Endothelial cell of umbilical vein (primary cell): ENCODE measurements at regions not wholly inside any gene's neighbourhood (a gene's known extent, or its start where the extent isn't known, plus 50 kb on each side); places are given as distances from the start of the nearest gene placed in this dataset.

Experiments used
- BruUV-seq: library from RNA; stranded (reverse); fragments of 400-500 nt; replicated peaks from 2 replicates; lab custom pipeline; 2021; lab: Mats Ljungman, UMichigan
- CTCF ChIA-PET: fragments of 300-600, 350-600 bp; sonication (Branson Sonifier 250); formaldehyde crosslinking; loops from one replicate; lab custom pipeline; 2021; ENCODE audit warnings: antibody characterized with exemption, inconsistent platforms; lab: Charles Lee
- POLR2A ChIA-PET: fragments of 300-600, 350-600 bp; sonication (Branson Sonifier 250); formaldehyde crosslinking; loops from one replicate; lab custom pipeline; 2021; ENCODE audit warnings: antibody characterized with exemption, inconsistent platforms; lab: Charles Lee
- DNase-seq: peaks from one replicate; pipeline ENCODE4 v3.0.0-alpha.2; 2011; ENCODE audit warnings: low read depth, low spot score
- FAIRE-seq: peaks from 2 replicates; lab custom pipeline; 2011; peaks lifted over from hg19 to GRCh38; lab: Jason Lieb, UNC
- H2AFZ ChIP-seq: 2 replicates; pipeline ENCODE4 v1.6.0; 2012; ENCODE audit warnings: low read depth, low read length, control low read depth, inconsistent platforms
- H3K27ac ChIP-seq: 2 replicates; pipeline ENCODE4 v1.5.1; 2011; ENCODE audit warnings: low read depth, mild to moderate bottlenecking, control low read depth, low read length, moderate library complexity; ENCODE audit not compliant: insufficient read depth
- H3K27me3 ChIP-seq, 2 experiments: 2 replicates each; pipeline versions ENCODE4 v1.6.0 to v1.6.1; 2011; ENCODE audit warnings: low read length in 2 of 2, mixed read lengths in 1 of 2; ENCODE audit not compliant: control insufficient read depth in 2 of 2, insufficient read depth in 2 of 2
- H3K36me3 ChIP-seq, 2 experiments: 2 replicates in 1 of 2; 3 replicates in 1 of 2; pipeline ENCODE4 v1.5.1; 2011; ENCODE audit warnings: low read length in 2 of 2, mild to moderate bottlenecking in 1 of 2, moderate library complexity in 1 of 2; ENCODE audit not compliant: control insufficient read depth in 2 of 2, insufficient read depth in 2 of 2; ENCODE audit errors: extremely low read depth in 1 of 2
- H3K4me1 ChIP-seq: 3 replicates; pipeline ENCODE4 v1.5.1; 2011; ENCODE audit warnings: mild to moderate bottlenecking, low read length; ENCODE audit not compliant: control insufficient read depth, insufficient read depth; ENCODE audit errors: extremely low read depth
- H3K4me2 ChIP-seq: 2 replicates; pipeline ENCODE4 v1.6.1; 2011; ENCODE audit warnings: low read length, control low read depth, mixed read lengths; ENCODE audit not compliant: insufficient read depth
- H3K4me3 ChIP-seq, 3 experiments: fragments of 200-600 bp in 1 of 3; sonication (generic), shearing (Covaris generic) in 1 of 3; replicated peaks in 1 of 3; 2 replicates each; pipeline ENCODE4 v1.5.1; 2011 to 2016; ENCODE audit warnings: control low read depth in 3 of 3, low read length in 3 of 3, mild to moderate bottlenecking in 2 of 3, inconsistent platforms in 1 of 3, low read depth in 1 of 3, moderate library complexity in 1 of 3; ENCODE audit not compliant: insufficient read depth in 1 of 3
- H3K79me2 ChIP-seq: 2 replicates; pipeline ENCODE4 v1.6.0; 2012; ENCODE audit warnings: low read length, inconsistent platforms; ENCODE audit not compliant: control insufficient read depth, insufficient read depth
- H3K9ac ChIP-seq: replicated peaks from 2 replicates; pipeline ENCODE3; 2011; ENCODE audit warnings: low read length, control low read depth; ENCODE audit not compliant: insufficient read depth; ENCODE audit errors: extremely low read depth
- H3K9me1 ChIP-seq: replicated peaks from 3 replicates; pipeline ENCODE4 v1.6.0; 2011; ENCODE audit warnings: mild to moderate bottlenecking, low read length; ENCODE audit not compliant: control insufficient read depth, insufficient read depth; ENCODE audit errors: extremely low read depth
- H3K9me3 ChIP-seq: replicated peaks from 2 replicates; pipeline ENCODE4 v1.5.1; 2012; ENCODE audit warnings: low read length, inconsistent platforms; ENCODE audit not compliant: control insufficient read depth, insufficient read depth
- H4K20me1 ChIP-seq: replicated peaks from 2 replicates; pipeline ENCODE3; 2011; ENCODE audit warnings: mild to moderate bottlenecking, low read length; ENCODE audit not compliant: control insufficient read depth, insufficient read depth; ENCODE audit errors: extremely low read depth
- EZH2 ChIP-seq: IDR thresholded peaks from 2 replicates; pipeline ENCODE4 v1.6.1; 2012; ENCODE audit warnings: borderline replicate concordance, low read depth, mild to moderate bottlenecking, moderate library complexity, low read length, inconsistent platforms; ENCODE audit not compliant: severe bottlenecking
- FOS ChIP-seq: IDR thresholded peaks from 2 replicates; pipeline ENCODE4 v1.6.1; 2011; ENCODE audit warnings: mild to moderate bottlenecking, low read length, moderate library complexity, borderline replicate concordance; ENCODE audit not compliant: insufficient read depth
- GATA2 ChIP-seq: IDR thresholded peaks from 2 replicates; pipeline ENCODE4 v1.7.0; 2011; ENCODE audit warnings: low read depth, mild to moderate bottlenecking, moderate library complexity, mixed read lengths, low read length; ENCODE audit not compliant: insufficient read length, insufficient read depth
- JUN ChIP-seq: IDR thresholded peaks from 2 replicates; pipeline ENCODE4 v1.6.1; 2011; ENCODE audit warnings: borderline replicate concordance, low read depth; ENCODE audit not compliant: insufficient read length, insufficient read depth
- MYC ChIP-seq: IDR thresholded peaks from one replicate; pipeline ENCODE4 v1.6.1; 2011; ENCODE audit warnings: mild to moderate bottlenecking, low read depth, low read length
- POLR2A ChIP-seq: IDR thresholded peaks from 2 replicates; pipeline ENCODE4 v1.6.1; 2012; ENCODE audit warnings: low read depth, mild to moderate bottlenecking, control low read depth, low read length
- POLR2AphosphoS5 ChIP-seq: IDR thresholded peaks from 2 replicates; pipeline ENCODE4 v1.6.1; 2012; ENCODE audit warnings: low read depth, mild to moderate bottlenecking, control low read depth, low read length, moderate library complexity; ENCODE audit not compliant: insufficient read depth
- dilution Hi-C: fragments of 300-500 bp; cut with MboI; formaldehyde crosslinking; loops from one replicate; pipeline ENCODE4 v1.15.0; 2019; ENCODE audit warnings: low sequenced_read_pairs; ENCODE audit not compliant: extremely low pct_ligation_motif_present
- intact Hi-C: fragments of 100-400 bp; cut with micrococcal nuclease; formaldehyde crosslinking; loops from one replicate; pipeline ENCODE4 v1.10.0; 2022
- TF ChIP-seq, protein P1 (sequence below): IDR thresholded peaks from 2 replicates; pipeline ENCODE4 v1.6.1; 2011; ENCODE audit not compliant: insufficient read depth, insufficient read length
- TF ChIP-seq, protein P2 (sequence below), 2 donors: IDR thresholded peaks; 1 replicate in 1 of 2; 2 replicates in 1 of 2; pipeline ENCODE4 v1.5.1; 2011; ENCODE audit warnings: low read length in 2 of 2, mild to moderate bottlenecking in 2 of 2, moderate library complexity in 2 of 2, control low read depth in 1 of 2, inconsistent platforms in 1 of 2, low read depth in 1 of 2; ENCODE audit not compliant: insufficient read depth in 1 of 2; ENCODE audit errors: extremely low read depth in 1 of 2

DNA sequence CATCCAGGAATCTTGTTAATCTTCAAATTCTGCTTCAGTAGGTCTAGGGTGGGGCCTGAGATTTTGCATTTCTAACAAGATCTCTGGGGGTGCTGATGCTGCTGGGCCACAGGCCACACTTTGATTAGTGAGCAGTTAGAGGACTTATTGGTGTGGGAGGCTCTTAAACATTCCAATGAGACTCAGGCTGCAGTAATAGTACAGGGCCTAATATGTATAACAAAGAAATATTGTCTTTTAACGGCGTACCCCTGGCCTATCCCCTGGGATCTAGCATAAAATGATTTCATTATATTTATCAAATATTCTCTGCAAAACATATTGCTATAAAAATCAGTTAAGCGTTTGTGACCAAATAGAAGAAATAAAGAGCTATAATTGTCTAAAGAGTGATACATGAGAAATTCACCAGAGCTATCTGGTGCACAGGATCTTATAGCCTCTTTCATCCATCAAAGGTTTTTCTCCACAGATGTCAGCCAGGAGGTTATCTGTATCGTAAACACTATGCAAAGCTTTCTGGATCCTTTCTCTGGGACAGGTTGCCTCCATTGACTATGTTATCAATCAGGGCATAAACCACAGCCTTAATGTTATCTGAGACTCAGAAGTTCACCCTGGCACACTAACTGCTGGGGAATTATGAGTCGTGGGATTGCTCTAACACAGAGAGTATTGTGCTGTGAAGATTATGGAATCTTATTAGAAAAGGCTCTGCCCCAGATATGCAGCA, 488.5 kb upstream of the MAP3K7 start:
- DNase-seq = no peak
- no peak for TF ChIP-seq GATA2
- TF ChIP-seq, protein P1, sequence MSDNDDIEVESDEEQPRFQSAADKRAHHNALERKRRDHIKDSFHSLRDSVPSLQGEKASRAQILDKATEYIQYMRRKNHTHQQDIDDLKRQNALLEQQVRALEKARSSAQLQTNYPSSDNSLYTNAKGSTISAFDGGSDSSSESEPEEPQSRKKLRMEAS = no peak
- no peak for TF ChIP-seq POLR2AphosphoS5
- no peak for TF ChIP-seq POLR2A
- no peak for TF ChIP-seq FOS
- H3K36me3 ChIP-seq = no peaks in the 10 kb centered on the region

DNA sequence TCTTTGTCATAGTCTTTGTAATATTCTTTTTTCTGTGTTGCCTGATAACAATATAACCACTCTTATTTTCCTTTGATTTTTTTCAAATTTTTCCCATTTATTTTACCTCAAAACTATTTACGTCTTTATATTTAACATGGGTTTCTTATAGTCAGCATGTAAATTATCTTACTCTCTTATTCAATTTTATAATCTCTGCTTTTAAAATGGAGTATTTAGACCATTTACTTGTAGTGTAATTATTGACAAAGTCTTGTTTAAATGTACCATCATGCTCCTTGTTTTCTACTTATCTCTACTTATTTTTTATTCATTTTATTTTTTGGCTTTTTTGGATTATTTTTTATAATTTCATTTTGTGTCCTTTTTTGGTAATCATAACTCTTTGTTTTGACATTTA, 476.5 kb upstream of the MAP3K7 start:
- DNase-seq = no peak
- Histone ChIP-seq H3K4me2 (no peak overlapping the region), H3K79me2 (no peaks in the 10 kb centered on the region), H3K4me3 (no peak overlapping the region), H3K9me3 (no peaks in the 10 kb centered on the region), H3K4me1 (no peaks in the 10 kb centered on the region), H3K9ac (no peak overlapping the region), H3K36me3 (no peaks in the 10 kb centered on the region), H3K27me3 (no peaks in the 10 kb centered on the region), H3K9me1 (no peaks in the 10 kb centered on the region), H2AFZ (no peak overlapping the region), H3K27ac (no peak overlapping the region), H4K20me1 (no peaks in the 10 kb centered on the region)
- ChIA-PET CTCF (no interaction called here), POLR2A (no interaction called here)
- dilution Hi-C loops (no loop called here), intact Hi-C loops (no loop called here)
- no TSS peak for BruUV-seq
- TF ChIP-seq EZH2 = no peak
- TF ChIP-seq POLR2AphosphoS5 = no peak
- TF ChIP-seq, protein P1 = no peak
- no peak for TF ChIP-seq POLR2A
- no peak for TF ChIP-seq GATA2
- TF ChIP-seq, protein P2, sequence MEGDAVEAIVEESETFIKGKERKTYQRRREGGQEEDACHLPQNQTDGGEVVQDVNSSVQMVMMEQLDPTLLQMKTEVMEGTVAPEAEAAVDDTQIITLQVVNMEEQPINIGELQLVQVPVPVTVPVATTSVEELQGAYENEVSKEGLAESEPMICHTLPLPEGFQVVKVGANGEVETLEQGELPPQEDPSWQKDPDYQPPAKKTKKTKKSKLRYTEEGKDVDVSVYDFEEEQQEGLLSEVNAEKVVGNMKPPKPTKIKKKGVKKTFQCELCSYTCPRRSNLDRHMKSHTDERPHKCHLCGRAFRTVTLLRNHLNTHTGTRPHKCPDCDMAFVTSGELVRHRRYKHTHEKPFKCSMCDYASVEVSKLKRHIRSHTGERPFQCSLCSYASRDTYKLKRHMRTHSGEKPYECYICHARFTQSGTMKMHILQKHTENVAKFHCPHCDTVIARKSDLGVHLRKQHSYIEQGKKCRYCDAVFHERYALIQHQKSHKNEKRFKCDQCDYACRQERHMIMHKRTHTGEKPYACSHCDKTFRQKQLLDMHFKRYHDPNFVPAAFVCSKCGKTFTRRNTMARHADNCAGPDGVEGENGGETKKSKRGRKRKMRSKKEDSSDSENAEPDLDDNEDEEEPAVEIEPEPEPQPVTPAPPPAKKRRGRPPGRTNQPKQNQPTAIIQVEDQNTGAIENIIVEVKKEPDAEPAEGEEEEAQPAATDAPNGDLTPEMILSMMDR (IDR thresholded peaks at IDR 0.05; ENCODE audit: extremely low read depth in 1 of 2, insufficient read depth in 1 of 2, low read depth in 1 of 2, low read length in 2 of 2) = no peak
- TF ChIP-seq FOS = no peak
- TF ChIP-seq MYC = no peak
- no peak for TF ChIP-seq JUN
- no peak for FAIRE-seq

More for the DNA sequence above, 488.5 kb upstream of the MAP3K7 start:
- no TSS peak for BruUV-seq
- ChIA-PET CTCF (no interaction called here), POLR2A (no interaction called here)
- Histone ChIP-seq H2AFZ (no peak overlapping the region), H3K4me1 (no peaks in the 10 kb centered on the region), H3K79me2 (no peaks in the 10 kb centered on the region), H3K9ac (no peak overlapping the region), H3K9me1 (no peaks in the 10 kb centered on the region), H3K9me3 (no peaks in the 10 kb centered on the region), H3K4me2 (no peak overlapping the region), H3K27me3 (no peaks in the 10 kb centered on the region), H3K4me3 (no peak overlapping the region), H4K20me1 (no peaks in the 10 kb centered on the region), H3K27ac (no peak overlapping the region)
- dilution Hi-C loops (no loop called here), intact Hi-C loops (no loop called here)
- no peak for FAIRE-seq
